GM21529 (cell line): ENCODE measurements at regions not wholly inside any gene's neighbourhood (a gene's known extent, or its start where the extent isn't known, plus 50 kb on each side); places are given as distances from the start of the nearest gene placed in this dataset.
A peak's percentile ranks its signal among the peaks of the same experiment; 100 is the strongest.

ENCODE experiments used
- ATAC-seq: cut with Tn5 transposase; IDR thresholded peaks from one replicate; pipeline ENCODE4 v1.9.1; 2021; ENCODE audit not compliant: unreplicated experiment

DNA sequence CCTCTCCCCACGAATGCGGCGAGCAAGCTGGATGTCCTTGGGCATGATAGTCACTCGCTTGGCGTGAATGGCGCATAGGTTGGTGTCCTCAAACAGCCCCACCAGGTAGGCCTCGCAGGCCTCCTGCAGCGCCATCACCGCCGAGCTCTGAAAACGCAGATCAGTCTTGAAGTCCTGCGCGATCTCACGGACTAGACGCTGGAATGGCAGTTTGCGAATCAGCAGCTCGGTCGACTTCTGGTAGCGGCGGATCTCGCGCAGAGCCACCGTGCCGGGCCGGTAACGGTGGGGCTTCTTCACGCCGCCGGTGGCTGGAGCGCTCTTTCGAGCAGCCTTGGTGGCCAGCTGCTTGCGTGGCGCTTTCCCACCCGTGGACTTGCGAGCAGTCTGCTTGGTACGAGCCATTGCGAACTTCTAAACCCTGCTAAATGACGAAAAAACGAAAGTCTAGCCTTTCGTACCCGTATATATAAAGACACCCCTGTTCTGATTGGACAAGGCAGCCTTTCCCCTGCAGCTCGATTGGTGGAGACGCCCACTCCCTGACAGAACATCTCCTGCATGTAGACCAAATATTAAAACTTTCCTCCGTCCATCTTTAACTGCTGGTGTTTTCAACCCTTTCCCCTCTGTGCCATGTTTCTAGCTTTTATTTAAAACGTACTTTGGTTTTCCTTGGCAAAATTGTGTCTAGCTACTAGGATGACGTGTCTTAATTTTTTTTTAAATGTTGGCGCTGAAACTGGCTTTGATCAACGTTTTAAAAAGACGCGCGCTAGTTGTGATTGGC lies 109.8 kb downstream of the HFE start:
- peak; percentile 39 for ATAC-seq

DNA sequence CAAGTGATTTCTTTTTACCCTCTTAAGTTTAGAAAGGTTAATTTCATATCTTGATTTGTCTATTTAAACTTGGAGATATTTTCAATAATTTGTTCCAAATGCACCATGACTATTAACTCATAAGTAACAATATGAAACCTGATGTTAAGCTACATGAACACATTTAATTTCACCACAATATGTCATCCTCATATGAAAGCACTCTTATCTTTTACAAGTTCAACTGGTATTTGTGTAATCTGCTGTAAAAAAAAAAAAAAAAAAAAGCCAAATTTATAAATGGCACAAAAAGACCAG lies 110.4 kb downstream of the HFE start:
- no peak for ATAC-seq

GRCh38 chr6:26197933-26198721 lies 110.9 kb downstream of the HFE start:
- no peak for ATAC-seq

- ATAC-seq = peak; percentile 10
Measured at GRCh38 chr6:26198722-26199056, 111.5 kb downstream of the HFE start.

DNA sequence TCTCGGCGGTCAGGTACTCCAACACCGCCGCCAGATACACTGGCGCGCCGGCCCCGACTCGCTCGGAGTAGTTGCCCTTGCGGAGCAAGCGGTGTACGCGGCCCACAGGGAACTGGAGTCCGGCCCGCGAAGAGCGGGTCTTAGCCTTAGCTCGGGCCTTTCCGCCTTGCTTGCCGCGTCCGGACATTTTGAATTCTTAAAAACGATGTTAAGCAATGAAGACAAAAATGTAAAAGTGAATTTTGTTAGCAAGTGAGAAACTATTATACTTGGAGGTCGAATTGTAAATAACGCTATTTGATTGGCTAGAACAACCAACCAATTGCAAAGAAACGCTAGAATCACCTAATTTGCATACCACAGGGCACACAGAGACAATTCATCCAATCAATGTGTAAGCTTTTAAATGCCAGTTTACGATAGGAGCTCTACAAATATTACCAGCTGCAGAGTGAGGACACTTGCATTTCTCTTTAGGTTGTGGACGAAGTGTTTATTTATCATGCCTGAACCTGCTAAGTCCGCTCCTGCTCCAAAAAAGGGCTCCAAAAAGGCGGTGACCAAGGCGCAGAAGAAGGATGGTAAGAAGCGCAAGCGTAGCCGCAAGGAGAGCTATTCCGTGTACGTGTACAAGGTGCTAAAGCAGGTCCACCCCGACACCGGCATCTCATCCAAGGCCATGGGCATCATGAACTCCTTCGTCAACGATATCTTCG lies 112.0 kb downstream of the HFE start:
- ATAC-seq = peak; percentile 53

DNA sequence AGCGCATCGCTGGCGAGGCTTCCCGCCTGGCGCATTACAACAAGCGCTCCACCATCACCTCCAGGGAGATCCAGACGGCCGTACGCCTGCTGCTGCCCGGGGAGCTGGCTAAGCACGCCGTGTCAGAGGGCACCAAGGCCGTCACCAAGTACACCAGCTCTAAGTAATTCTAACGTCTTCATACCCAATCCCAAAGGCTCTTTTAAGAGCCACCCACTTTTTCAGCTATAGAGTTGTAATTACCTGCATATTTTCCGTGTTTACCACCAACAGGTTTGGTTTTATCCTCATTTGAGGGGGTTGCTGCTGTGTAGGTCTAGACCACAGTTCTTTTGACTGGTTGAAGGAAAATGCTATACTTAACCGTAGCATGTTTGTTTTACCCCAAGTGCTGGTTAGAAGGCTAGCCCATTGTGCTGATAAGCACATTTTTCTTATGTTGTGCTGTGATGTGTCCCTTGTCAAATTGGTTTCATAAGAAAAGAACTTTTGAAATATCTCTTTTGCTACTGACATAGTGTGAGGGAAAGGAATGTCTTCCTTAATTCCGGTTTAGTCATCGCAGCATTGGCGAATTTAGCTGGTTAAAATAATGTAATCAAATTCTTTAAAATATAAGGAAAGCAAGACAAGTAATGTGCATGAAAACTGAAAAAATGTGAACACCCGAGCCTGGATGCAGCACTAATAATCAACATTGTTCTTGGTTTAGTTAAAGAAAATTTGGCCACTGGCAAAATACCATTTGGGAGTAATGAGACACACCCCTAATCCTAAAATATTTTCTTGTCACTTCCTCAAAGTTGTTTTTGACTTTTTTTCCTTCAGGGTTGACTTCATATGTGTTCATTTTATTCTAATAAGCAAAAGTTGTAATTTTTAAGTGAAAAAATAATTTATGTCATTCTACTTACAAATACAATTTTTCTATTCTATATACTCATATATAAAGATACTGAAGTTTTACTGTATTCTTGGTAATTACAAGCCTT lies 112.8 kb downstream of the HFE start:
- no peak for ATAC-seq

DNA sequence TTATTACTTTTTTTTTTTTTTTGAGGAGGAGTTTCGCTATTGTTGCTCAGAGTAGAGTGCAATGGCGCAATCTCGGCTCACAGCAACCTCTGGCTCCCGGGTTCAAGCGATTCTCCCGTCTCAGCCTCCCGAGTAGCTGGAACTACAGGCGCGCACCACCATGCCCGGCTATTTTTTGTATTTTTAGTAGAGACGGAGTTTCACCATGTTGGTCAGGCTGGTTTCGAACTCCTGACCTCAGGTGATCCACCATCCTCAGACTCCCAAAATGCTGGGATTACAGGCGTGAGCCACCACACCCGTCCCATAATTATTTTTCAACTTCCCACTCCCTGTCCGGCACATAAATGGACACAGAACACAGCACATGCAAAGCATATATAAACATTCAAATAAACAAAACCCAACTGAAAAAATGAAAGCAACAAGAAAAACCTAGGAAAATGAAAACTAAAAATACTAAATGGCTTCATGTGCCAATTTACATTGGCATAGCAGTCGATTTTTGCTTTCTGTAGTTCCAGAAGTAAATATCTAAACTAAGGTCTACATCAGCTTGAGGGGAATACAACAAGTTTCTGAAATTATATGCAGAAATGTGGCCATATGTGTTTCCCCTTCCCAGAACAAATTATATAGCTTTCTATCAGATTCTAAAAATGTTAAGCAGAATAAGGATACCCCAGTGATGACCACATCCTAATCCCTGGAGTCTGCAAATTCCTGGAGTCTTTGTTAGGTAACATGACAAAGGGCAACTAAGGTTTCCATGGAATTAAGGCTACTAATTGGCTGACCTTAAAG lies 113.9 kb downstream of the HFE start:
- ATAC-seq = no peak

GRCh38 chr6:26202201-26202611 lies 115.0 kb downstream of the HFE start:
- no peak for ATAC-seq

DNA sequence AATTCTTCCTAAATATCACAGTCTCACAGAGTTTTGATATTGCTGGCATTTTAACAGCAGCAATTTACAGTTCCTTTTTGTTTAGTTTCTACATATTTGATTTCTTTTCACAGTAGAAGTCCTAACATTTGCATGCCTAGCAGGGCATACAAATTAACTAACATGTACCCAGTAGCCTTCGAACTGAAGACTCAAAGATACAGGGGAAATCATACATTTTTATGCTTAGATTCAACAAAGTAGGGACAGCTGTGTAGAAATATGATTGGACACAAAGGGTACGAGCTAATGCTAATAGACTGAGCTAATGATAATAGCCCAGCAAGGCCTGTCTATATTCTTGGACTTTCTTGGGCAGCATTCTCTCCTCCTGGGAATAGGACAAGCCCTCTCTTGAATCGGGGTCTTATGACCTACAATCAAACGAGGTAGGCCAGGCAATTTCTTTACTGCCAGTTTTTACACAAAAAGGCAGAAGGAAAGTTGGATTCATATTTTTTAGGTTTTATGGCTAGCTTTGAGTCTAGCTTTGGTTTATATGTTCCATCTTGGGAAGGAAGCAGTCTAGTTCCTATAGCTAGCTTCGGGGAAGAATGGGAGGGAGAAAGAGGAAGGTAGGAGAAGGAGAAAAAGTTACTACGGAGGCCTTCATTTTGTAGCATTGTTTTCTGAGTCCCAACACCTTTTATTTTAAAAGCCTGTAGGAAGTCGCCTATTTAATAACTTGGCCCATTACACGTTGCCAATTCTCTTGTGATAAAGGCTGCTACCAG lies 115.8 kb downstream of the HFE start:
- no peak for ATAC-seq

DNA sequence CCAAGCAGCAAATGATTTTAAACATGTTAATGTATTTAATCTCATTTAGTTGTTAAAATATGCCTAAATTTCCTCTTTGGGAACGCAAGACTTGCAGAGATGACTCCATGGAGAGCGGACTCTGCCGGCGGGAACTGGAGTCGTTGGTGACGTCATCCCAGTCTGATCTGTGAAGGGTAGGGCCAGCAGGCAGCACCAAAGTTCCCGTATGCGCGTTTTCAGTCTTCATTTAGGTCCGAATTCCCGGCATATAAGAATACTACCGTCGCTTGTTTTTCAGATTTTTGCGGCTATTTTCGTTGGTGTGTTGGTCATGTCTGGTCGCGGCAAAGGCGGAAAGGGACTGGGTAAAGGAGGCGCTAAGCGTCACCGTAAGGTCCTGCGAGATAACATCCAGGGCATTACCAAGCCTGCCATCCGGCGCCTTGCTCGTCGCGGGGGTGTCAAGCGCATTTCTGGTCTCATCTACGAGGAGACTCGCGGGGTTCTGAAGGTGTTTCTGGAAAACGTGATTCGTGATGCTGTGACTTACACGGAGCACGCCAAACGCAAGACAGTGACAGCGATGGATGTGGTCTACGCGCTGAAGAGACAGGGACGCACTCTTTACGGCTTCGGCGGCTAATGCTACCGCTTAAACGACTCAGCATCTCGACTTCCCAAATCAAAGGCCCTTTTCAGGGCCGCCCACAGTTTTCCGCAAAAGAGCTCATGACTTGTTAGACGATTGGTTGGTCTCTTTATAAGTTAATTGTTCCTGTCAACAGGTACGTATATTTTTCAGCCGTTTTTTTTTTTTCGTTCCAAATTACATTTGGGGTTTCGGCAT lies 117.3 kb downstream of the HFE start:
- peak; percentile 54 for ATAC-seq

DNA sequence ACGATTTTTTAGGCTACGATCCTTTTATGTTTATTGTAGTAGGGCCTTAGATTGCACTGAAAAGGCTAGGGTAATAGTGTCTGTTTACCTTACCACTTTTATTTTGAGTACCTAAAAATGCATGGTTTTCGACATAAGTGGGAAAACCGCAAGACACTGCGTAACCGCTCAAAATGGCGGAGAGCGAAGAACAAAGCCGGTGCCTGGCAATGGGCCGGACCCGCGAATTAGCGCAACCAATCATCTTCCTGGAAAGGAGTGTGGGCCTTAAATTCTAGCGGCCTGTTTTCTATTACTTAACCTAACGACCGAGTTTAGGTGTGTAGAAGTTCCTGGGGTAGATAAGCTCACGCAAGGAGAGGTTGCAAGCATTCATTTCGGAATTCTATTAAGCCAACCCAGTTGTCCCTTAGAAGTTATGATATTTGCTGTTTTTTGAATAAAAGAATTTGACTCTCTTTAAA lies 118.0 kb downstream of the HFE start:
- peak; percentile 38 for ATAC-seq

GRCh38 chr6:26205625-26206574 lies 118.7 kb downstream of the HFE start:
- ATAC-seq = no peak

DNA sequence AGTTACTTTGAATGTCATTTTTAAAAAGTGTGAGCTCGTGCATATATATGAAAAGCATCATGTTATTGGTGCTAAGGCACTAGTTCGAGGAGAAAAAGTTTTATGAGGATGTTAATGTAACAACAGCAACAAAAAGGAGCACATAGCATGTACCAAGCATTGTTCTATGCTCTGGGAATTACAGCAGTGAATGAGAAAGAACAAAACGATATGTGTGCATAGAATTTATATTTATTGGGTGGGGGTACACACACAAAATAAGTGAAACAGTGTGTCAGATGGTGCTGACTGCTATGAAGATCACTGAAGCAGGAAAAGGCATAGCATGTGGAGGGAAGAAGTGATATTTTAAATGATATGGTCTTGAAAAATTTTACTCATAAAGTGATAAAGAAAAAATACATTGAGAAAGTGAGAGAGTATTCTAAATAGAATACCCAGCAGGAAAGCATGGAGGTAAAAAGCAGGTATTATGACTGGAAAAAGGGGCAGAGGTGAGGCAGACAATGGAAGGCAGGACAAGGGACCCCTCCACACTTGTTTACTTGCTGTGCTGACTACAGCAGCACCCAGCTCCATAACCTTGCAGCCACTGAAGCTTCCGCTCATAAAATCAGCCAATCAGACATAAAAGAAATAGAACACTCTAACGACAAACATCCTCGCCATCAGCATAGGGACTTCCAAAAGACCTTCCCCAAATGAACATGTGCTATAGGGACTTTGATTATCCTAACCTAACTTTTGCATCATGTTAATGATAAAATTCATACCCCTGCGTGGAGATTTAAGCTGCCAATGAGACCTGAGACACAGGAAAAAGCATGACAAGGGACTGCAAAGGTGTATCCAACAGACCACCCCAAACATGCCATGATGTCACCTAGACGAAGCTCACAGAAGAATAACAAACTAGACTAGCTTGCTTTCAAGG lies 119.9 kb downstream of the HFE start:
- ATAC-seq = no peak

DNA sequence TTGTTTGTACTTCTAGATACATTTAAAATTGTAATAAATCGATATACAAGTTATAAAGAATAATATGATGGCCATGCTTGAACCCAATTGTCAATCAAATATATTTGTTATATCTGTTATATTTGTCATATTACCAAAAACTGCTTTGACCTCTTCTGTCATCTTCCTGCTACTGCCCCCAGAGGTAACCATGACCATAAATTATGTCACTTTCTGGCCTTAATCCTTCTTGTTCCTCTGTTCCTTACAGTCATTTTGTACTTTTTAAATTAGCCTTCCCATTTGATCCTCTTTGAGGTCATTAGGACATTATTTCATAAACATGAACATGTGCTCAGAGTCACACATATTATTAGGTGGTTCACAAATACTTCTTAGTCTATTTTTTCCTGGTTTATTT lies 124.7 kb downstream of the HFE start:
- no peak for ATAC-seq

DNA sequence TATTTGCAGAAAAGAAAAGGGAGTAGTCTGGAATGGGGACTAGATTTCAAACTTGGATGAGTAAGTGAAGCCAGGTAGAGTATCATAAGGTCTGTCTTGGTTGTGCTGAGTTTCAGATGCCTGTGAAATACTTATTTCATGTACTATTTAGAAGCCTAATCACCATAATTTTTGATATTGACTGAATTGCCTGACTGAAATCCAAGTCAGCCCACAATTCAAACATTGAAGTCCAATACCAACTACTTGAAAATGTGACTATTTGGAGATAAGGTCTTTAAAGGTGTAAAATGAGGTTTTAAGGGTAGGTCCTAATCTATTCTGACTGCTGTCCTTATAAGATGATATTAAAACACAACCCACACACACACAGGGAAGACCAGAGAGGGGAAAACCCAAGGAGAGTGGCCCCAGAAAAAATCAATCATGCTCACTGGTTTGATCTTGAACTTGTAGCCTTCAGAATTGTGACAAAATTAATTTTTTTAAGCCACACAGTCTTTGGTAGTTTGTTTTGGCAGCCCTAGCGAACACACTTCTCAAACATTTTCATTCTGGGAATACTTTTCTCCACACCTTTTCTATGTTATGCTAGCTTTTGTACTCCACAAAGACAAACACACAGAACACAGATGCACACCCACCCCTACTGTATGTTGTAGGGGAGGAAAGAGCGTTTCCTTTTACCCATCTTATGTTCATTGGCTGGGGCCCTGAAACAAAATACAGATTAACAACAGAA lies 126.3 kb downstream of the HFE start:
- ATAC-seq = no peak
